ACHN (cell line): ENCODE measurements at regions not wholly inside any gene's neighbourhood (a gene's known extent, or its start where the extent isn't known, plus 50 kb on each side); places are given as distances from the start of the nearest gene placed in this dataset.
"Not testable (repeated sequence)": the region's sequence is repeated elsewhere in the genome, so short reads cannot be mapped to it uniquely, and the experiment has no call there.

Experiments used
- DNase-seq: peaks from one replicate; pipeline ENCODE4 v3.0.0-alpha.2; 2015
- in situ Hi-C: cut with HindIII; loops from 2 replicates; pipeline ENCODE4 v1.10.0; 2017; ENCODE audit warnings: low sequenced_read_pairs, low pct_ligation_motif_present, low pct_unique_long_range_greater_than_20kb

- in situ Hi-C loops, result no loop called here
- DNase-seq, result peak; percentile 18
These were observed 255.6 kb upstream of the JADE1 start for GRCh38 chr4:128553686-128554515.

GRCh38 chr4:128552586-128552907, 257.0 kb upstream of the JADE1 start:
- no peak for DNase-seq
- in situ Hi-C loops, result no loop called here

GRCh38 chr4:128551280-128551679, 258.2 kb upstream of the JADE1 start:
- DNase-seq, result no peak
- in situ Hi-C loops, result no loop called here

- in situ Hi-C loops, result no loop called here
These were observed 259.4 kb upstream of the JADE1 start for GRCh38 chr4:128550060-128550459.

GRCh38 chr4:128549636-128550035, 259.9 kb upstream of the JADE1 start:
- in situ Hi-C loops, result no loop called here

More at GRCh38 chr4:128550060-128550459, 259.4 kb upstream of the JADE1 start:
- no peak for DNase-seq

GRCh38 chr4:128548381-128548780, 260.8 kb upstream of the PGRMC2 start:
- in situ Hi-C loops, result no loop called here
- DNase-seq, result no peak

More at GRCh38 chr4:128549636-128550035, 259.9 kb upstream of the JADE1 start:
- no peak for DNase-seq

- in situ Hi-C loops, result no loop called here
- no peak for DNase-seq
These were observed 256.7 kb upstream of the PGRMC2 start for GRCh38 chr4:128544272-128544671.

GRCh38 chr4:128543696-128544095, 256.1 kb upstream of the PGRMC2 start:
- no peak for DNase-seq
- in situ Hi-C loops, result no loop called here

GRCh38 chr4:128542047-128542446, 254.4 kb upstream of the PGRMC2 start:
- in situ Hi-C loops, result no loop called here
- no peak for DNase-seq

- in situ Hi-C loops, result no loop called here
- DNase-seq, result no peak
These were observed 252.5 kb upstream of the PGRMC2 start for GRCh38 chr4:128540122-128540521.

GRCh38 chr4:128538111-128538882, 250.7 kb upstream of the PGRMC2 start:
- in situ Hi-C loops, result no loop called here
- no peak for DNase-seq

- in situ Hi-C loops, result no loop called here
- DNase-seq, result no peak
These were observed 249.1 kb upstream of the PGRMC2 start for GRCh38 chr4:128536746-128537145.

GRCh38 chr4:128535510-128535909, 247.9 kb upstream of the PGRMC2 start:
- in situ Hi-C loops, DNase-seq: not testable (repeated sequence)

GRCh38 chr4:128528793-128529553, 241.4 kb upstream of the PGRMC2 start:
- peak; percentile 97 for DNase-seq
- in situ Hi-C loops, result no loop called here

- in situ Hi-C loops, result no loop called here
- no peak for DNase-seq
These were observed 240.4 kb upstream of the PGRMC2 start for GRCh38 chr4:128527946-128528576.

- no peak for DNase-seq
- in situ Hi-C loops, result no loop called here
These were observed 239.7 kb upstream of the PGRMC2 start for GRCh38 chr4:128527351-128527750.

GRCh38 chr4:128525992-128526630, 238.5 kb upstream of the PGRMC2 start:
- in situ Hi-C loops, result no loop called here
- DNase-seq, result no peak

- no peak for DNase-seq
- in situ Hi-C loops, result no loop called here
These were observed 237.8 kb upstream of the PGRMC2 start for GRCh38 chr4:128525387-128525786.
